HCT116 (cell line): ENCODE measurements at regions not wholly inside any gene's neighbourhood (a gene's known extent, or its start where the extent isn't known, plus 50 kb on each side); places are given as distances from the start of the nearest gene placed in this dataset.

Experiments used
- ATAC-seq: fragments of 200-7000 bp; cut with Tn5 transposase; 2 replicates; pipeline ENCODE4 v1.9.1; 2020; ENCODE audit warnings: mild to moderate bottlenecking, moderate library complexity
- BruUV-seq: library from RNA; stranded (reverse); fragments of 400-500 nt; replicated peaks from 2 replicates; lab custom pipeline; 2021; lab: Mats Ljungman, UMichigan
- CTCF ChIA-PET: fragments of 300-600 bp; sonication (Branson Sonifier 250); formaldehyde crosslinking; loops from one replicate; lab custom pipeline; 2021; ENCODE audit warnings: antibody characterized with exemption; lab: Charles Lee
- POLR2A ChIA-PET: fragments of 300-600, 350-600 bp; sonication (Branson Sonifier 250); formaldehyde crosslinking; loops from one replicate; lab custom pipeline; 2021; ENCODE audit warnings: antibody characterized with exemption; lab: Charles Lee
- RAD21 ChIA-PET, 2 experiments: fragments of 300-600 bp; sonication (Branson Sonifier 250); formaldehyde crosslinking; loops; one replicate each; lab custom pipeline; 2023; ENCODE audit warnings: low total read pairs in 2 of 2; ENCODE audit not compliant: uncharacterized antibody in 2 of 2, unreplicated experiment in 2 of 2, low non-redundant PET in 1 of 2; lab: Charles Lee
- DNase-seq: peaks from one replicate; pipeline ENCODE4 v3.0.0-alpha.2; 2010; ENCODE audit warnings: low read depth, low spot score
- H2AFZ ChIP-seq: fragments of 200-600 bp; shearing (Covaris generic), sonication (generic); 2 replicates; pipeline ENCODE4 v1.6.1; 2017; ENCODE audit warnings: low read depth, mixed run types, mixed read lengths, antibody characterized with exemption, low read length; ENCODE audit not compliant: poor library complexity, severe bottlenecking
- H3K27ac ChIP-seq: 2 replicates; pipeline ENCODE4 v1.5.1; 2012; ENCODE audit warnings: low read depth, low read length
- H3K27me3 ChIP-seq: fragments of 200-600 bp; sonication (generic); 2 replicates; pipeline ENCODE4 v1.6.1; 2016; ENCODE audit warnings: mixed run types, low read length, mixed read lengths; ENCODE audit not compliant: insufficient read depth
- H3K36me3 ChIP-seq, 2 experiments: fragments of 200-500 bp in 1 of 2; fragments of 200-600 bp in 1 of 2; sonication (Bioruptor generic) in 1 of 2; sonication (generic) in 1 of 2; 2 replicates each; pipeline versions ENCODE4 v1.5.1 to v1.6.1; 2014 to 2016; ENCODE audit warnings: low read length in 2 of 2, inconsistent platforms in 1 of 2, mixed read lengths in 1 of 2, mixed run types in 1 of 2; ENCODE audit not compliant: insufficient read depth in 2 of 2, control insufficient read depth in 1 of 2
- H3K4me1 ChIP-seq, 2 experiments: fragments of 200-600 bp in 1 of 2; sonication (generic) in 1 of 2; 2 replicates each; pipeline versions ENCODE4 v1.5.1 to v1.6.1; 2012 to 2017; ENCODE audit warnings: low read length in 2 of 2, inconsistent platforms in 1 of 2, mild to moderate bottlenecking in 1 of 2, mixed read lengths in 1 of 2, mixed run types in 1 of 2, moderate library complexity in 1 of 2; ENCODE audit not compliant: insufficient read depth in 2 of 2, control insufficient read depth in 1 of 2
- H3K4me2 ChIP-seq: fragments of 200-600 bp; sonication (generic); 2 replicates; pipeline ENCODE4 v1.6.1; 2017; ENCODE audit warnings: mixed run types, low read length, mixed read lengths
- H3K4me3 ChIP-seq, 2 experiments: fragments of 200-600 bp in 1 of 2; sonication (generic) in 1 of 2; replicated peaks in 1 of 2; 2 replicates each; pipeline ENCODE4 v1.5.1; 2011 to 2016; ENCODE audit warnings: low read length in 2 of 2, control low read depth in 1 of 2, low read depth in 1 of 2, mild to moderate bottlenecking in 1 of 2, mixed read lengths in 1 of 2, mixed run types in 1 of 2
- H3K79me2 ChIP-seq: fragments of 200-600 bp; sonication (generic); 2 replicates; pipeline ENCODE4 v1.6.1; 2017; ENCODE audit warnings: mild to moderate bottlenecking, mixed run types, low read length, moderate library complexity, mixed read lengths; ENCODE audit not compliant: insufficient read depth
- H3K9ac ChIP-seq: fragments of 200-600 bp; sonication (generic); 2 replicates; pipeline ENCODE4 v1.6.1; 2016; ENCODE audit warnings: low read length, mixed read lengths
- H3K9me2 ChIP-seq: fragments of 200-600 bp; sonication (generic), shearing (Covaris generic); 2 replicates; pipeline ENCODE4 v1.6.1; 2017; ENCODE audit warnings: mixed run types, mild to moderate bottlenecking, moderate library complexity; ENCODE audit not compliant: insufficient read depth
- H3K9me3 ChIP-seq, 2 experiments: fragments of 200-500 bp in 1 of 2; fragments of 200-600 bp in 1 of 2; sonication (Bioruptor generic) in 1 of 2; sonication (generic) in 1 of 2; 2 replicates each; pipeline ENCODE4 v1.6.1; 2014 to 2017; ENCODE audit warnings: low read length in 2 of 2, mixed read lengths in 2 of 2, inconsistent platforms in 1 of 2, low read depth in 1 of 2, mild to moderate bottlenecking in 1 of 2, mixed run types in 1 of 2, moderate library complexity in 1 of 2; ENCODE audit not compliant: control insufficient read depth in 1 of 2, insufficient read depth in 1 of 2
- H4K20me1 ChIP-seq: fragments of 200-600 bp; sonication (generic), shearing (Covaris generic); 2 replicates; pipeline ENCODE4 v1.6.1; 2017; ENCODE audit warnings: mixed run types, mild to moderate bottlenecking, moderate library complexity; ENCODE audit not compliant: insufficient read depth
- CBX3 ChIP-seq: IDR thresholded peaks from 2 replicates; pipeline ENCODE4 v1.6.1; 2012; ENCODE audit warnings: low read depth
- EGR1 ChIP-seq: IDR thresholded peaks from 2 replicates; pipeline ENCODE4 v1.6.1; 2012; ENCODE audit warnings: low read depth
- FOSL1 ChIP-seq: IDR thresholded peaks from 2 replicates; pipeline ENCODE4 v1.6.1; 2012; ENCODE audit warnings: low read depth
- RAD21 ChIP-seq: IDR thresholded peaks from 2 replicates; pipeline ENCODE4 v1.6.1; 2012; ENCODE audit warnings: low read depth, mild to moderate bottlenecking
- SRF ChIP-seq: IDR thresholded peaks from 2 replicates; pipeline ENCODE4 v1.6.1; 2012; ENCODE audit warnings: low read depth
- TCF7L2 ChIP-seq: IDR thresholded peaks from 2 replicates; pipeline ENCODE4 v1.7.0; 2011; ENCODE audit warnings: borderline replicate concordance, inconsistent platforms; ENCODE audit not compliant: insufficient read depth, insufficient read length; ENCODE audit errors: extremely low read depth
- YY1 ChIP-seq: IDR thresholded peaks from 2 replicates; pipeline ENCODE4 v1.6.1; 2011; ENCODE audit warnings: low read length, low read depth, moderate library complexity, mild to moderate bottlenecking; ENCODE audit not compliant: insufficient replicate concordance; ENCODE audit errors: extremely low read depth
- intact Hi-C: fragments of 100-400 bp; cut with micrococcal nuclease; formaldehyde crosslinking; loops from 2 replicates; pipeline ENCODE4 v1.10.0; 2022
- TF ChIP-seq, protein P1 (sequence below): IDR thresholded peaks from 2 replicates; pipeline ENCODE4 v1.6.1; 2012

DNA sequence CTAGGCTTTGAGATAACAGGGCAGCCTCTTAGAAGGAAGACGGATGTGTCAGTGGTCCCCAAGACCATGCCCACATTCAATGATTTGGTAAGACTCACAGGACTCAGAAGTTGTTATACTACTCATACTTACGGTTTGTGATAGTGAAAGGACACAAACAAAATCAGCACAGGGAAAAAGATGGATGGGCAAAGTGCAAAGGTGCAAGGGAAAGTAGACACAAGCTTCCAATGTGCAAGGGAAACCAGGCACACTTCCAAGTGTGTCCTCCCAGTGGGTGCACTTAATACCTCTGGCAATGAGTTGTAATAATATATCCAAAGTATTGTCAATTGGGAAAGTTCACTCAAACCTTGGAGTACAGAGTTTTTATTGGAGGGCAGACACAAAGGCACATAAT is 53.8 kb upstream of the VCX start:
- Histone ChIP-seq H3K9me3 (no peaks in the 10 kb centered on the region), H3K27ac (no peak overlapping the region), H4K20me1 (no peaks in the 10 kb centered on the region), H3K4me3 (no peak overlapping the region), H3K79me2 (no peaks in the 10 kb centered on the region), H3K9ac (no peak overlapping the region), H3K4me1 (no peaks in the 10 kb centered on the region), H2AFZ (no peak overlapping the region), H3K4me2 (no peak overlapping the region), H3K27me3 (no peaks in the 10 kb centered on the region), H3K9me2 (no peaks in the 10 kb centered on the region), H3K36me3 (no peaks in the 10 kb centered on the region)
- DNase-seq: no peak
- ChIA-PET RAD21 (no interaction called here), POLR2A (no interaction called here), CTCF (no interaction called here)
- intact Hi-C loops: no loop called here
- TF ChIP-seq RAD21 (no peak), YY1 (no peak)
- no TSS peak for BruUV-seq
- no peak for ATAC-seq

DNA sequence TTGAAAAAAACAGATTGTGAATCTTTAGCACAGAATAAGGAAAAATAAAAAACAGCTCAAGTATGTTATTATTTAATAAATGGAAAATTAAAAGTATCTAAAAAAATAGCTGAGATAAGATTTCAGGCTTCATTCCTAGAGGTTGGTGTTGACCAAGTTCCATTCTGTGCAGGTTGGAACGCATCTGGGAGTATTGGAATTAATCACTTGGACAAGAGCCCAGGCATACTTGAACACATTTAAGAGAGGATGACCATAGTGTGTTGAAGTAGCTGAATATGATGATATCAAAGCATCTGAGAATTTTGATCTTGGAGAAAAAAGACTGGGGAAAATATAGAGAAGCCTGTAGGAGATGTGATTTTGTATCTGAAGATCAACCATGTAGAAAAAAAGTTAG is 54.6 kb upstream of the VCX start:
- Histone ChIP-seq H2AFZ (no peak overlapping the region), H3K4me1 (no peaks in the 10 kb centered on the region), H3K27me3 (no peaks in the 10 kb centered on the region), H3K9me2 (no peaks in the 10 kb centered on the region), H3K9me3 (no peaks in the 10 kb centered on the region), H3K36me3 (no peaks in the 10 kb centered on the region), H3K27ac (no peak overlapping the region), H3K4me3 (no peak overlapping the region), H4K20me1 (no peaks in the 10 kb centered on the region), H3K9ac (no peak overlapping the region), H3K4me2 (no peak overlapping the region), H3K79me2 (no peaks in the 10 kb centered on the region)
- intact Hi-C loops: no loop called here
- TF ChIP-seq SRF (no peak), TCF7L2 (no peak), FOSL1 (no peak), EGR1 (no peak), CBX3 (no peak)
- TF ChIP-seq, protein P1, sequence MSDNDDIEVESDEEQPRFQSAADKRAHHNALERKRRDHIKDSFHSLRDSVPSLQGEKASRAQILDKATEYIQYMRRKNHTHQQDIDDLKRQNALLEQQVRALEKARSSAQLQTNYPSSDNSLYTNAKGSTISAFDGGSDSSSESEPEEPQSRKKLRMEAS: no peak
- RAD21 ChIA-PET: no interaction called here
- POLR2A ChIA-PET: no interaction called here
- BruUV-seq: no TSS peak
- no peak for ATAC-seq
- DNase-seq: no peak
- CTCF ChIA-PET: no interaction called here
